HCT116 (cell line): ENCODE measurements at regions not wholly inside any gene's neighbourhood (a gene's known extent, or its start where the extent isn't known, plus 50 kb on each side); places are given as distances from the start of the nearest gene placed in this dataset.

Experiments
- ATF3 ChIP-seq: IDR thresholded peaks from 2 replicates; pipeline ENCODE4 v1.6.1; 2012
- CBX3 ChIP-seq: IDR thresholded peaks from 2 replicates; pipeline ENCODE4 v1.6.1; 2012; ENCODE audit warnings: low read depth
- CTCF ChIP-seq, 3 experiments: fragments of 200-600 bp in 1 of 3; sonication (generic) in 1 of 3; IDR thresholded peaks in 2 of 3; conservative IDR thresholded peaks in 1 of 3; 2 replicates each; pipeline ENCODE4 v1.5.1; 2012 to 2017; ENCODE audit warnings: low read depth in 2 of 3, low read length in 2 of 3, antibody characterized with exemption in 1 of 3, borderline replicate concordance in 1 of 3, control low read depth in 1 of 3, mild to moderate bottlenecking in 1 of 3, mixed read lengths in 1 of 3, mixed run types in 1 of 3, moderate library complexity in 1 of 3; ENCODE audit not compliant: insufficient read depth in 1 of 3
- JUND ChIP-seq: IDR thresholded peaks from 2 replicates; pipeline ENCODE4 v1.6.1; 2012
- POLR2A ChIP-seq: IDR thresholded peaks from 2 replicates; pipeline ENCODE4 v1.7.0; 2011; ENCODE audit warnings: borderline replicate concordance; ENCODE audit not compliant: insufficient read depth, insufficient read length; ENCODE audit errors: extremely low read depth
- POLR2AphosphoS5 ChIP-seq: IDR thresholded peaks from 2 replicates; pipeline ENCODE4 v1.6.1; 2011; ENCODE audit warnings: mild to moderate bottlenecking, low read depth, low read length, moderate library complexity
- RAD21 ChIP-seq: IDR thresholded peaks from 2 replicates; pipeline ENCODE4 v1.6.1; 2012; ENCODE audit warnings: low read depth, mild to moderate bottlenecking
- REST ChIP-seq: IDR thresholded peaks from 2 replicates; pipeline ENCODE4 v1.6.1; 2012; ENCODE audit warnings: low read depth
- TCF7L2 ChIP-seq: IDR thresholded peaks from 2 replicates; pipeline ENCODE4 v1.7.0; 2011; ENCODE audit warnings: borderline replicate concordance, inconsistent platforms; ENCODE audit not compliant: insufficient read depth, insufficient read length; ENCODE audit errors: extremely low read depth
- YY1 ChIP-seq: IDR thresholded peaks from 2 replicates; pipeline ENCODE4 v1.6.1; 2011; ENCODE audit warnings: low read length, low read depth, moderate library complexity, mild to moderate bottlenecking; ENCODE audit not compliant: insufficient replicate concordance; ENCODE audit errors: extremely low read depth
- ZNF274 ChIP-seq: fragments of 200-500 bp; sonication (Bioruptor generic); IDR thresholded peaks from 2 replicates; pipeline ENCODE4 v1.6.1; 2014; ENCODE audit warnings: mild to moderate bottlenecking, low read depth, low read length, inconsistent platforms

- TF ChIP-seq ZNF274: no peak
- no peak for TF ChIP-seq CBX3
- TF ChIP-seq CTCF (IDR thresholded peaks at IDR 0.05 in 2 of 3, conservative IDR thresholded peaks at IDR 0.05 in 1 of 3; ENCODE audit: borderline replicate concordance in 1 of 3, insufficient read depth in 1 of 3, low read depth in 2 of 3, low read length in 2 of 3): no peak
- TF ChIP-seq YY1: no peak
- no peak for TF ChIP-seq TCF7L2
- no peak for TF ChIP-seq JUND
- TF ChIP-seq RAD21: no peak
- no peak for TF ChIP-seq POLR2A
- no peak for TF ChIP-seq REST
- no peak for TF ChIP-seq POLR2AphosphoS5
- no peak for TF ChIP-seq ATF3
Measured at GRCh38 chr5:27325513-27325912, 287.1 kb upstream of the CDH9 start.
